ENCODE measurements at regions not wholly inside any gene's neighbourhood (a gene's known extent, or its start where the extent isn't known, plus 50 kb on each side); places are given as distances from the start of the nearest gene placed in this dataset.
"Not testable (repeated sequence)": the region's sequence is repeated elsewhere in the genome, so short reads cannot be mapped to it uniquely, and the experiment has no call there.

GRCh38 chr10:53326401-53327305 is 554.1 kb upstream of the MBL2 start:
- not testable (repeated sequence) for DNase-seq

- DNase-seq = no peak
Observed at GRCh38 chr10:53325066-53325465, 552.5 kb upstream of the MBL2 start.

- DNase-seq = no peak
Observed at GRCh38 chr10:53315709-53316108, 543.1 kb upstream of the MBL2 start.

GRCh38 chr10:53314876-53315275 is 542.3 kb upstream of the MBL2 start:
- DNase-seq = no peak

- no peak for DNase-seq
Observed at GRCh38 chr10:53298443-53298842, 525.9 kb upstream of the MBL2 start.

GRCh38 chr10:53284615-53285182 is 512.1 kb upstream of the MBL2 start:
- no peak for DNase-seq

GRCh38 chr10:53276797-53277196 is 504.2 kb upstream of the MBL2 start:
- DNase-seq = no peak

GRCh38 chr10:53269482-53269881 is 496.9 kb upstream of the MBL2 start:
- DNase-seq = no peak

GRCh38 chr10:53260213-53260612 is 487.6 kb upstream of the MBL2 start:
- DNase-seq = no peak

- no peak for DNase-seq
Observed at GRCh38 chr10:53256623-53257022, 484.0 kb upstream of the MBL2 start.

GRCh38 chr10:53255661-53256205 is 483.1 kb upstream of the MBL2 start:
- DNase-seq = no peak

- DNase-seq = no peak
Observed at GRCh38 chr10:53253221-53253620, 480.6 kb upstream of the MBL2 start.

GRCh38 chr10:53239873-53240272 is 467.3 kb upstream of the MBL2 start:
- no peak for DNase-seq

- DNase-seq = no peak
Observed at GRCh38 chr10:53236941-53237340, 464.4 kb upstream of the MBL2 start.

- no peak for DNase-seq
Observed at GRCh38 chr10:53233749-53234148, 461.2 kb upstream of the MBL2 start.

- no peak for DNase-seq
Observed at GRCh38 chr10:53230651-53231050, 458.1 kb upstream of the MBL2 start.

GRCh38 chr10:53223851-53224250 is 451.3 kb upstream of the MBL2 start:
- no peak for DNase-seq

GRCh38 chr10:53222806-53223205 is 450.2 kb upstream of the MBL2 start:
- DNase-seq = no peak

GRCh38 chr10:53209944-53210611 is 437.5 kb upstream of the MBL2 start:
- no peak for DNase-seq

GRCh38 chr10:53183733-53184132 is 411.1 kb upstream of the MBL2 start:
- no peak for DNase-seq

GRCh38 chr10:53177468-53177867 is 404.9 kb upstream of the MBL2 start:
- no peak for DNase-seq

- DNase-seq = no peak
Observed at GRCh38 chr10:53166325-53166724, 393.7 kb upstream of the MBL2 start.

- DNase-seq = no peak
Observed at GRCh38 chr10:53162856-53163255, 390.3 kb upstream of the MBL2 start.

GRCh38 chr10:53161231-53161630 is 388.6 kb upstream of the MBL2 start:
- no peak for DNase-seq
